Neural cell (in vitro differentiated cells): ENCODE measurements at regions not wholly inside any gene's neighbourhood (a gene's known extent, or its start where the extent isn't known, plus 50 kb on each side); places are given as distances from the start of the nearest gene placed in this dataset.

Experiments used
- CTCF ChIP-seq: fragments of 450-650 bp; IDR thresholded peaks from 2 replicates; pipeline ENCODE4 v1.5.1; 2014; ENCODE audit warnings: antibody characterized with exemption, mild to moderate bottlenecking, moderate library complexity; ENCODE audit not compliant: poor library complexity, severe bottlenecking
- EZH2 ChIP-seq: fragments of 200-600, 300-800 bp; shearing (Covaris generic), sonication (generic); IDR thresholded peaks from 2 replicates; pipeline ENCODE4 v1.6.1; 2014; ENCODE audit warnings: antibody characterized with exemption, low read length, borderline replicate concordance, mild to moderate bottlenecking; ENCODE audit not compliant: insufficient read depth, poor library complexity, severe bottlenecking
- MXI1 ChIP-seq: fragments of 450-650 bp; conservative IDR thresholded peaks from 2 replicates; pipeline ENCODE4 v1.6.1; 2014; ENCODE audit warnings: antibody characterized with exemption, mild to moderate bottlenecking; ENCODE audit not compliant: poor library complexity, severe bottlenecking
- POLR2AphosphoS5 ChIP-seq: IDR thresholded peaks from 2 replicates; pipeline ENCODE4 v1.6.1; 2012
- SMC3 ChIP-seq: fragments of 450-650 bp; conservative IDR thresholded peaks from 2 replicates; pipeline ENCODE4 v1.6.1; 2014; ENCODE audit warnings: antibody characterized with exemption, mild to moderate bottlenecking, moderate library complexity; ENCODE audit not compliant: poor library complexity
- TF ChIP-seq, protein P1 (sequence below): IDR thresholded peaks from 2 replicates; pipeline ENCODE4 v1.6.1; 2012; ENCODE audit warnings: borderline replicate concordance

DNA sequence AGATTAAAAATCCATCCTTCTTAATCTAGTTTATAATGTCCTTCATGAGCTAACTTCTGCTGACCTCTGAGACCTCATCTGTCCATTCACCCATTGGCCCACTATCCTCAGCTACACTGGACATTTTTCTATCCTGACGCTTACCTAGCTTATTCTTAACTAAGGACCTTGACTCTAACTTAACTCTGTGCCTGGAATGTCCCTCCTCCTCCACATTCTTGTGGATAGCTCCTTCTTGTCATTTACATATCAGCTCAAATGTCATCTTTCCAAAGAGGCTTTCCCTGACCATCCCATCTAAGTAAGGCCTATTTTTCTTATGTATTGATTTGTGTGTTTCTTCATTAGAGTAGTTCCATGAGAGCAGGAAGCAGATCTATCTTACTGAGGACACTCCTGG, 54.7 kb downstream of the ATXN3L start:
- TF ChIP-seq CTCF: no peak
- TF ChIP-seq POLR2AphosphoS5: no peak
- no peak for TF ChIP-seq MXI1
- TF ChIP-seq SMC3: no peak
- no peak for TF ChIP-seq EZH2
- TF ChIP-seq, protein P1, sequence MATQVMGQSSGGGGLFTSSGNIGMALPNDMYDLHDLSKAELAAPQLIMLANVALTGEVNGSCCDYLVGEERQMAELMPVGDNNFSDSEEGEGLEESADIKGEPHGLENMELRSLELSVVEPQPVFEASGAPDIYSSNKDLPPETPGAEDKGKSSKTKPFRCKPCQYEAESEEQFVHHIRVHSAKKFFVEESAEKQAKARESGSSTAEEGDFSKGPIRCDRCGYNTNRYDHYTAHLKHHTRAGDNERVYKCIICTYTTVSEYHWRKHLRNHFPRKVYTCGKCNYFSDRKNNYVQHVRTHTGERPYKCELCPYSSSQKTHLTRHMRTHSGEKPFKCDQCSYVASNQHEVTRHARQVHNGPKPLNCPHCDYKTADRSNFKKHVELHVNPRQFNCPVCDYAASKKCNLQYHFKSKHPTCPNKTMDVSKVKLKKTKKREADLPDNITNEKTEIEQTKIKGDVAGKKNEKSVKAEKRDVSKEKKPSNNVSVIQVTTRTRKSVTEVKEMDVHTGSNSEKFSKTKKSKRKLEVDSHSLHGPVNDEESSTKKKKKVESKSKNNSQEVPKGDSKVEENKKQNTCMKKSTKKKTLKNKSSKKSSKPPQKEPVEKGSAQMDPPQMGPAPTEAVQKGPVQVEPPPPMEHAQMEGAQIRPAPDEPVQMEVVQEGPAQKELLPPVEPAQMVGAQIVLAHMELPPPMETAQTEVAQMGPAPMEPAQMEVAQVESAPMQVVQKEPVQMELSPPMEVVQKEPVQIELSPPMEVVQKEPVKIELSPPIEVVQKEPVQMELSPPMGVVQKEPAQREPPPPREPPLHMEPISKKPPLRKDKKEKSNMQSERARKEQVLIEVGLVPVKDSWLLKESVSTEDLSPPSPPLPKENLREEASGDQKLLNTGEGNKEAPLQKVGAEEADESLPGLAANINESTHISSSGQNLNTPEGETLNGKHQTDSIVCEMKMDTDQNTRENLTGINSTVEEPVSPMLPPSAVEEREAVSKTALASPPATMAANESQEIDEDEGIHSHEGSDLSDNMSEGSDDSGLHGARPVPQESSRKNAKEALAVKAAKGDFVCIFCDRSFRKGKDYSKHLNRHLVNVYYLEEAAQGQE: no peak
